GDM1 (cell line): ENCODE measurements at regions not wholly inside any gene's neighbourhood (a gene's known extent, or its start where the extent isn't known, plus 50 kb on each side); places are given as distances from the start of the nearest gene placed in this dataset.

Experiments used
- DNase-seq: peaks from one replicate; lab custom pipeline; 2025; lab: John Stamatoyannopoulos, UW

DNA sequence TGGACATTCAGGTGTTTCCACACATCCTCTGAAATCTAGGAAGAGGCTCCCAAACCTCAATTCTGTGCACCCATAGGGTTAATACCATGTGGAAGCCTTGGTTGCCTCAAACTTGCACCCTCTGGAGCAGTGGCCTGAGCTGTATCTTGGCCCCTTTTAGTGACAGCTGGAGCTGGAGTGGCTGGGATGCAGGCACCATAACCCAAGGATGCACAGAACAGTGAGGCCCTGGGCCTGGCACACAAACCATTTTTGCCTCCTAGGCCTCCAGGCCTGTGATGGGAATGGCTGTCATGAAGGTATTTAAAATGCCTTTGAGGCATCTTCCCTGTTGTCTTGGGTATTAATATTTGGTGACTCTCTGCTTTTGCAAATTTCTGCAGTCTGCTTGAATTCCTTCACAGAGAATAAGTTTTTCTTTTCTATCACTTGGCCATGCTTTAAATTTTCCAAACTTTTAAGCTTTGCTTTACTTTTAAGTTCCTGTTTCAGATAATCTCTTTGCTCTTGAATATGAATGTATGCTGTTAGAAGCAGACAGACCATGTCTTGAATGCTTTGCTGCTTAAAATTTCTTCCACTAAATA lies 1594.5 kb upstream of the PCDH20 start:
- DNase-seq = no peak

DNA sequence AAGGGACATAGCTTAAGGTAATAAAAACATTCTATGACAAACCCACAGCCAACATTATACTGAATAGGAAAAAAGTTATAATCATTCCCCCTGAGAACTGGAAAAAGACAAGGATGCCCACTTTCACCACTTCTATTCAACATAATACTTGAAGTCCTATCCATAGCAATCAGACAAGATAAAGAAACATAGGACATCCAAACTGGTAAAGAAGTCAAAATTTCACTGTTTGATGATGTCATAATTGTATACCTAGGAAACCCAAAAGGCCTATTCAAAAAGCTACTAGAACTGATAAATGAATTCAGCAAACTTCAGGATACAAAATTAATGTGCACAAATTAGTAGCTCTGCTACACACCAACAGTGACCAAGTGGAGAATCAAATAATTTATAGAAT lies 1590.0 kb upstream of the PCDH20 start:
- DNase-seq = no peak

DNA sequence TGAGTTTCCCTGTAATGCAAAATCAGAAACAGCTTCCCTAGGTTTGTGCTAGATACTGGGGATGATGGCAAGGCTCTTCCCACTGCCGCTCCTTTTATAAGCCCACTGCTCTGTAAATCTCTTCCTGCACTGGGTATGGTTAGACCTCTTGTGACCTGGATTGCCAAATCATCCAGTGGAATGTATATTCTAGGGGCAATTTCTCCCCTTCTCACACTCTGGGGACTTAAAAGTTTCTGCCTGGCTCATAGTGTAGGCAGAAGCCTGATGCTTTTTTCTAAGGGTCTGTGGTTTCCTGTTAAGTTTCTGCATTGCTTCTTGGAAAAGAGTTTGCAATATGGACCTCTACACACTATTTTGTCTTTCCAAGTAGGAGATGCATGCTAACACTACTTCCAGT lies 1582.0 kb upstream of the PCDH20 start:
- DNase-seq = no peak

DNA sequence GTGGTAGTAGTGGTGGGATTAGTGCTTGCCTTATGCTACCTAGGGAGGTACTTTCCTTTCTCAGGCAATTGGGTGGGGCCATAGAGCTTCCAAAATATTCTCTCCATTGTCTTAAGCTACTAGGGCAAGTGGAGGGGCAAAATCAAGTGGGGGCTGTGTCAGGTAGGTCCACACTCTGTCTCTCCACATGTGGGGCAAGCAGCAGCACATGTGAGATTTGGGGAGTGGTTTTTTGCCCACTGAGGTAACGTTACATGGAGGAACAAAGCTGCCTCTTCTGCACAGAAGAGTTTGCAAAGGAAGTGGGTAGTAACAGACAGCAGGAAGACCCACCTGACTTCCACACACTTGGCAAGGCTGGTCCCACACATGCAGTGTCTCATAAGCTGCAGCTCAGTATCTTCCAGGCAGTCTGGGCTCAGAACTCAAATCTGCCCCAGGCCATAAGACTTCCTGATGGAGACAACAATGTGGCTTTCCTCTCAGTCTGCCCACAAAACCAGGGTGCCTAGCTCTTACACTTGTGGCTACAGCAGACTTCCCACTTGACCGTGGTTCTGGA lies 1581.5 kb upstream of the PCDH20 start:
- peak; percentile 55 for DNase-seq

DNA sequence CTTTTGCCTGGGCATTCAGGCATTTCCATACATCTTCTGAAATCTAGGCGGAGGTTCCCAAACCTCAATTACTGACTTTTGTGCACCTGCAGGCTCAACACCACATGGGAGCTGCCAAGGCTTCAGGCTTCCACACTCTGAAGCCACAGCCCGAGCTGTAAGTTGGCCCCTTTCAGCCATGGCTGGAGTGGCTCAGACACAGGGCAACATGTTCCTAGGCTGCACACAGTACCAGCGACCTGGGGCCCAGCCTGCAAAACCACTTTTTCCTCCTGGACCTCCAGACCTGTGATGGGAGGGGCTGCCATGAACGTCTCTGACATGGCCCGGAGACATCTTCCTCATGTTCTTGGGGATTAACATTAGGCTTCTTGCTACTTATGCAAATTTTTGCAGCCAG lies 1558.2 kb upstream of the PCDH20 start:
- DNase-seq = no peak

DNA sequence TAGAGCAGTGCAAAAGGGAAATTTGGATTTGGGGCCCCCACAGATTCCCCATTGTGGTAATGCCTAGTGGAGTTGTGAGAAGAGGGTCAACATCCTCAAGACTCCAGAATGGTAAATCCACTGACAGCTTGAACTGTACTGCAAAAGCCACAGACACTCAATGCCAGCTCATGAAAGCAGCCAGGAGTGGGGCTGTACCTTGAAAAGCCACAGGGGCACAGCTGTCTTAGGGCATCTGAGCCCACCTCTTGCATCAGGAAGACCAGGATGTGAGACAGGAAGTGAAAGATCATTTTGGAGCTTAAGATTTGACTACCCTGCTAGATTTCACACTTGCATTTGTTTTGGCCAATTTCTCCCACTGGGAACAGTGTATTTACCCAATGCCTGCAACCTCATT lies 1548.9 kb upstream of the PCDH20 start:
- DNase-seq = no peak

DNA sequence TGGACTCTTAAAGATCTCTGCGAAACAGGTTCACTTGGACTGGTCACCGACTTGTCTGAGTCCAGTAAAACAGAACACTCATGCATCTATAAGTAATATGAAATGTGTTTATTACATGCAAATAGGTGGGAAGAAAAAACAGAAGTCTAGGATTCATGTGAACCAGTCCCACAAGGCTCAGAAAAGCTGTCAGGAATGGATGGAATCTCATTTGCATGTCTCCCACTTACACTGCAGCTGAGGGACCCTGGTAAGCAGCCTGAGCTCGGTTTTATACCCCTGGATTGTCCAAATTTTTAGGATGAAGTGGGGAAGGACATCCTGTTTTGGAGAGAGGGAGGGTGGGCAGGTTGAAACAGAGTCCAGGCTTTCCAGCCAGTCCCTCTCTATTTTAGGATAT lies 1545.1 kb upstream of the PCDH20 start:
- no peak for DNase-seq

DNA sequence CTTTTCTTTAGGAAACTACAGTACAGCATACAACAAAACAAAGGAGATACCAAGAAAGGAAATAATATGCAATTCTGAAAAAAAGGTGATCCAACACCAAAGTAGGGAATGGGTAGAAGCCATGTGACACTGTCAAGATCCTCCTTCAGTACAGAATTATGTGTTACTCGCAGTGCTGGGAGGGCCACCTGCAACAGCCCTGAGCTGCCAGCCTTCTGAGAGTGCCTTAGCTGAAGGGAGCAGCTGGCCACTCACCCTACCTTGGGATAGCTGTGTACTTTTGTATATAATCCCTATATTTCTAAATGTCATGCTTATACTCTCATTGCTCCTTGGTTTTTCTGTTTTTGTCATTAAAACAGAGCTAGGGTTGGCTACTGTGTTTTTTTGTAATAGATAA lies 1518.2 kb upstream of the PCDH20 start:
- DNase-seq = no peak

DNA sequence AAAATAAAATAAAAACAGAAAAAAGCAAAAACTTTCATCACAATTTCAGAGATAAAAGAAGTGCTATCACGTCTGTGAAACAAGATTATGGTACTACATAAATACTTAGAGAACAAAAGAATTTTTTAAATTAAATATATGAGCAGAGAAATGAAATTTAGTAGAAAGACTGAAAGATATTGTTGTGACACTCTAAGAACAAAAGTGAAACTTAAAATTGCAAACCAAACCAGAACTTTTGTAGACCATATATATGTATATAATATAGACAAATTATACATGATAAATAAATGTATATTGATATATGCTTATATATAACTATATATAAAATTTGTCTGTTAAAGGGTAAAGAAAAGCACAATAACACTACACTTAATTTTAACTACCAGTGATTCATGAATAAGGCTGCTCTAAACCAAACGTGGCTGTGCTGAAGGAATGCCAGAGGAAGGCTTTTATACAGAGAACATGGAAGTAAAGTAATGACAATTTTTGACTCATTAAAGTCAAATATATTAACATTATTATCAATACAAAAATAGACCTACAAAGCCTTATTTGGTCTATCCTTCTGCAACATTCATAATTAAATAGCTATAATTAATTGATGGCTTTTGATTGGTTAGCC lies 1516.7 kb upstream of the PCDH20 start:
- DNase-seq = no peak

DNA sequence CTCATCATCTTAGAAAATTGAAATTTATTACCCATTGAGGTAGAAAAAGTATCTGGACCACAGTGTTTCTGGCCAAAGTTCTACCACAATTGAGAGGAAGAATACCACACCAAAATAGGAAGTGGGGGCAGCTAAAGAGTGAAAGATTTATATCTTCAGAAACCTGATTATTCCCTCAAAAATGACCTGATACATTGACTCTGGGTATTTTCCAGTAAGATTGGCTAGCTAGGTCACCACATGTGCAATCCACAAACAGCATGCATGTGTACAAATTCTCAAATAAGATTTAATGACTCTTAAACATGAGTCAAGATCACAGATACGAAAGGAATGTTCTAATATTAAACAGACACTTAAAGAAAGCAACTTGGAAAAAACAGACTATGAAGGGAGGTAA lies 1516.2 kb upstream of the PCDH20 start:
- no peak for DNase-seq

DNA sequence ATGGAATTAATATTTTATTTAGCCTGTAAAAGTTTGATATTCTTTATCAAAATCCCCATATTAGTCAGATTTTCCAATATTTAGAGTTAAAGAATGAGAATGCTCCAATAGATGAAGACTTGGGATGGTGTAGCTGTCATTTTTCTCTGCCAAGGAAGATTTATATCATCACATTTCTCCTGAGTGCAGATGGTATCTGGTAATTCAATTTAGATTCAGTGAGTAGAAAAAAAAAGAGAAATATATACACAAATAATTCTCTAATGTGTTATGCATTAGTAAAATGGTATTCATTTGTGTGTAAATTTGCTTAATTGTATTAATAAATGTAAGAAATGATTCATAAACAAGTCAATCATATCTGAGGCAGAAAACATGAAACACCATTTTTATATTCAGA lies 1508.7 kb upstream of the PCDH20 start:
- DNase-seq = no peak

DNA sequence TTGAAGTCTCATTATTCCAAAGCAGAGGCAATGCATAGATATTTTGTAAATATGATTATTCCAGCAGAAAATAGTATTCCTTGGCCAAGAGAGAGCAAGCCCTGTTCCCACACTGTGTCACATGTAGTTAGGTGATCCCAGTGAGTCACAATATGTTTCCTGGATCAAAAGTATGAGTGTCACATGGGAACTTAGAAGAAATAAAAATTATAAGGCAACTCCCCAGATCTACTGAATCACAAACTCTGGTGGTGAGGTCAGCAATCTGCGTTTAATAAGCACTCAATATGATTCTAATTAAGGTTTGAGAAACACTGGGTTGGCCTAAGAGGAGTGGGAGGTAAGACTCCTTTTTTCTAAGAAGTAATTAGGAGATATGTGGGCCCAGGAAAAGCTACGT lies 1504.5 kb upstream of the PCDH20 start:
- DNase-seq = no peak

DNA sequence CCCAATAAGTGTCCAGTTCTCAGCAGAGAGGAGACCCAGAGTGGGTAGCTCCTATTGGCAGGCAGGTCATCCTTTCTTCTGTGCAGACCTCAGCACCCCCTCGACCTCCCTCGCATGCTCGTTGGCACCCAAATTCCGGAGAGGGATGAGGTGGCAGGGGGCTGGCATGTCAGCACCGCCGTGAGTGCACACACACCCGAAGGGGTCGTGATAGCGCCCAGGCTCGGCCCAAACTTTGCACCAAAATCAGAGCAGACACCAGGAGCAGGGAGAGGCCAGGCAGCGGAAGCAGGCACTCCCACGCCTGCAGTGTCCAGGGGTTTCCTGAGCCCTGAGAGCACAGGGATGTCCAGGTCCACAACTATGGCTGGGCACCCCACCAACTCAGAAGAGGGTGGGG lies 1503.8 kb upstream of the PCDH20 start:
- no peak for DNase-seq

DNA sequence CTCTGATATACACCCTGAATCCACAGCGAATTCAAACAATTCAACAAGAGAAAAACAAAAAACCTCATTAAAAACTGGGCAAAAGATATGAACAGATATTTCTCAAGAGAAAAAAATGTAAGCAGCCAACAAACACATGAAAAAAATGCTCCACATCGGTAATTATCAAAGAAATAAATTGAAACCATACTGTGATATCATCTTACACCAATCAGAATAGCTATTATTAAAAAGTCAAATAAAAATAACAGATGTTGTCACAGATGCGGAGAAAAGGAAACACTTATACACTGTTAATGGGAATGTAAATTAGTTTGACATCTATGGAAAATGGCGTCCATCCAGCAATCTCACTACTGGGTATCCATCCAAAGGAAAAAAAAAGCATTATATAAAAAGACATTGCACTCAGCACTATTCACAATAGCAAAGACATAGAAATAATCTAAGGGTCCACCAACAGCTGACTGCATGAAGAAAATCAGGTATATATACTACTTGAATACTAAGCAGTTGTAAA lies 1495.0 kb upstream of the PCDH20 start:
- DNase-seq = no peak

DNA sequence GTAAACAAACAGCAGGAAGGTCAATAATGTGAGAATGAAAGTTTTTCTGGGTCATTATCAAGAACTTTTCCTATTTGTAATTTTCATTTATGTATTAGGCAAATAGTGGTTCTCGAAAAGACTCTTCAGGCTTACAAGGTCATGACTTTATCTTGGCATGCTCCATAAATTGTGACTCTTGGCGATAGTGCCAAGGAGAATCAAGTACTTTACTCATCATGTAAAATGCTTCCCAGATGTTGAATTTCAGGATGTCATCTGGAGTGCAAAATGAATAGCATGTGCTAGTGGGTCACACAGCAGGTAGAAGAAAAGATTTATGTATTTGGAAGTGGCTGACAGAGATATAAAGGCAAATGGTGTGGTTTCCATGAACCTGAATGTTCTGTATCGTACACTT lies 1492.7 kb upstream of the PCDH20 start:
- no peak for DNase-seq

DNA sequence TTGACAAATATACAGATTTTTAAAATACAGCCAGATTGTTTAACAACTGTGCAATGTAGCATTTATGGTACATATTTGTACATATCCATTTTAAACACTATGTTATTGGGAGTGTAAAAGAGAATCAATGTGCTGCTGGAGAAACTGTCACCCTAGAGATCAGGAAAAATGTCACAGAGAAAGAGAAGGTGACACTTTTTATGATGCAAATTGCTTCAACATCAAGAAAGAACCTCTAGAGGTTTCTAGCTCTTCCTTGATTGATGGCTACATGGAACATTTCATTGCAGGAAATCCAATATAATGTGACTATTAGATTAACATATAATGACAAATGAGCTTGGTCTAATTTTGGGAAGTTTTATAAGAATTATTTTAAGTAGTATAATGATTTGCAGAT lies 1491.2 kb upstream of the PCDH20 start:
- DNase-seq = no peak

DNA sequence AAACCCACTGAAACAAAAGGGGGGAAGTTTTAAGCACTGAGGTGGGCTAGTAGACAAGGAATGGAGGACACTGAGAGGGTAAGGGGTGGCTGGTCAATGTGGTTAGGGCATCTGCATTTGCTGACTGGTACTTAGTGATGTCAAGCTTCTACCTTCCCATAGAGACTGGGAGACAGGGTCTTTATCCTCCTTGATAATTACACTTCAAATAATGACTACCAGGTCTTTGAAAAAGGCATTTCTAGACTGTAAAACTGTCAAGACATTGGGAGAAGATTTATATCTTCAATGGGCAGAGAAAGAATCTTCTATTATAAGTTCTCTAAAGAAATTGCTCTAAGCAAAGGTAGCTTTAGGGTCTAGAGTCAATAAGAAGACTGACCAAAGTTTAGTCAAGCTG lies 1490.8 kb upstream of the PCDH20 start:
- no peak for DNase-seq

DNA sequence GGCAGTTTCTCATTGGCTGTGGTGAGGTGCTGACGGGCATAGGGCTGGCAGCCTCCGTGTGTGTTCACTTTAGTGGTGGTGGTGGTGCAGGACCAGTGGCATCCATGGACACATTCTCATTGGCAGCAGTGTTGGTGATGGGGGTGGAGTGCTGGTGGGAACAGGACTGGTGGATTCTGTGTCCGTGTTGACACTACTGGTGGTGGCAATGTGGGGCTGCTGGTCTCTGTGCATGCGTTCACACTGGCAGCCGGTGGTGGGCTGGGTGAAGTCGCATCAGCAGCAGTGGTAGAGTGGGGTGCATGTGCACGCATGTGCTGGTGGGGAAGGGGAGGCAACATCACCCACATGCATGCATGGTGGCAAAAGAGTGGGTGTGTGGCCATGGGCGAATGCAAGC lies 1471.4 kb upstream of the PCDH20 start:
- DNase-seq = no peak

DNA sequence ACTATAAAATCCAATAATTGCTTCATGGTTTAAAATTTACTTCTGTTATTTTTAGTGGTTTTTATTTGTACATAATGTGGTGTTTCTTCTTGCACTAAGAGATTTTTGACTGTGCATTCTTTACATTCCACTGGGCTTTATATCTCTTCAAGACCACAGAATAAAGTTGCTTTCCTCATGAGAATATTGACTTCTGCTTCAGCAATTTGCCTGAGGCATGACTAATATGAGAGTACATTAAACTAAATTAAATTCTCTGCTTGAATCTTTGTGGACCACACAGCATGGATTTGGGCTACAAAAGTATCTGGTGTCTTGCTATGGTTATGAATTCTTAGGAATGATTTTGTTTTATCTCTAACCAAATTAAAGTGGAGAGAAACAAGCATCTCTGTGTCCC lies 1463.4 kb upstream of the PCDH20 start:
- DNase-seq = no peak

DNA sequence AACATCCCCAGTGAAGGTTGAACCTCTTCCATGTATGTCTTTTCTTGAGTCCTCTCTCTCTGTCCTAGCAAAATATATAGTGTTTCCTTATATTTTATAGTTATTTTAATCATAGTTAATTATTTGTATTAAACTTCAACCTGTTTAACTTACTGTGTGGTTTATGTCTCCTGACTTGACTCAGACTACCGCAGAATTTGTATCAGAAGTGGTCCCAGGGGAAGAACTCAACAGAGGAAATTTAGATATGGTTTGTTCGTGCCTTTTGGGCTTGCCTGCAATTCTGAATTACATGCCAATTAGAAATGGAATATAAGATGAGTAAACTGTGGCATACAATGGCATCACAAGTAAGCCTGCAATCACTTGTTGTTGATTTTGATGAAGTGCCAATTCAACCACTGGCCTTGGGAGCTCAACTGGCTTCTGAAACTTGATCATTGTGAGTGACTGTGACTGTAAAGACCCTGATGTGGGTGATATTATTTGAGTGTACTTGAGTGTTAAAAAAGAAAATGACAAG lies 1459.5 kb upstream of the PCDH20 start:
- no peak for DNase-seq

DNA sequence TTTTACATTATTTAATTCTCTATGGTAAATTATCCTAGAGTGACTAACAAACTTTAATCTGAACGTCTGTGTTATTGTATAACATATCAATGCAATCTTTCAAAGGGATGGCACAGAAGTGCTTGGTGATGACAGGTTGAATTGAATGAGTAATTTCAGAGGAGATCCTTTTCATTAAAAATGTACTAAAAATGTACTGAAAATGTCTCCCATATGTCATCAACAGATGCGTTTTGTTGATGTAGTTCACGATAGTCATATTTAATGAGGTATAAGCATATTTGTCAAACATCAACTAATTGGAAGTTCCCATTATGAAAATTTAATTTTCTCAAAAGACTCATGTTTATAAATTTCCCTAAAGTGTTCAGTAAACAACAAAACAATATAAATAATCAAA lies 1434.7 kb upstream of the PCDH20 start:
- no peak for DNase-seq

DNA sequence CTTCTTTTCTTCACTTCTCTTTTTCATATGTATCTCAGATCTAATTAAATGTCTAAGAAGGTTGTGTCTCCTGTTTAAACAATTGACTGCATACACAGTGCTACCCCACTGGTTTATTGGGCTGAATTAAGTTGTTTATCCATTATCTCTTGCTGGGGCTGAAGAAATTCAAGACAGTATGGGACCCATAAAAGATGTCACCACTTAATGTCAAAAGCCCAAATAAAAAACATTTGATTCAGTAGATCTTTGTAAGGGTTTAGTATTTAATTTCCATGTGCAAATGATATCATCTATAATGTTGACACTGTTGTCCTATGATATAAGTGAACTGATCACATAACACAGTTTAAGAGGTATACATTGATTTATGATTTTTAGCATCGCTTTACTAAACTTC lies 1431.9 kb upstream of the PCDH20 start:
- no peak for DNase-seq

DNA sequence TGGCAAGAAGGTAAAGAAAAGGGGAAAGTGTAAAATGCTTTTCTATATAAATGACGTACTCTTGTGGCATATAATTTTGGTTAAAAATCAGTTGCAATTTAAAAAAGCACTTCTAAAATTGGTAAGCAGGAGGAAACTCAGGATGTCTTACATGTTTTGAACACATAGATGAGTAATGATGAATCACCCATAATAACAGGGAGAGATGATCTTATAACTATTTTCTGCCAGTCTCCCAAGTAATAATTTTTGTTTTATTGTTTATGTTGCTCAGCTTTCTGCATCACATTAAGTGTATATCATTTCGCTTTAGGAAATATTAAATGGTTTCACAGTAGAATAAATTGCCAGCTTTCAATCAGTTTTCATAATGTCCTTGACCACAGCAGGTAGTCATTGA lies 1430.7 kb upstream of the PCDH20 start:
- DNase-seq = no peak

DNA sequence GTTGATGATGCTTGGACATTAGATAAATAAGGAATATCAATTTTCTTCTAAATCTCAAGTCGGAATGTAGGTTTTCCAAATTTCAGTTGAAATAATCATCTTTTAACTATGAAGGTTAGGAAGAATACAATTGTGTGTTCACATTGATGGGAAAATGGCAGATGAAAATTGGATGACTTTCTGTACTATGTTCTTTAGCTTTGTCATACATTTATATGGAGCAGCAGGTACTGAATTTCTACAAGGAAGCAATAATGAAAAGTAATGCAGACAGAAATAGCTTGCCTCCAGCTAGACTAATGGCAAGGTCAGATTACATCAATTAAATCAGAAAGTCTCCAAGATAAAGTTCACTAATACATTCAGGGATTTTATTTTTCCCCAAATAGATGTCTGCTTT lies 1423.7 kb upstream of the PCDH20 start:
- DNase-seq = no peak
